C4-2B (cell line): ENCODE measurements at regions not wholly inside any gene's neighbourhood (a gene's known extent, or its start where the extent isn't known, plus 50 kb on each side); places are given as distances from the start of the nearest gene placed in this dataset.
"Not testable (repeated sequence)": the region's sequence is repeated elsewhere in the genome, so short reads cannot be mapped to it uniquely, and the experiment has no call there.

Experiments
- H3K27ac ChIP-seq: fragments of 450-650 bp; 2 replicates; pipeline ENCODE4 v1.5.1; 2017
- ZFX ChIP-seq: fragments of 450-650 bp; IDR thresholded peaks from 2 replicates; pipeline ENCODE4 v1.6.1; 2017
- TF ChIP-seq, protein P1 (sequence below): fragments of 450-650 bp; conservative IDR thresholded peaks from 2 replicates; pipeline ENCODE4 v1.5.1; 2017; ENCODE audit warnings: mild to moderate bottlenecking

DNA sequence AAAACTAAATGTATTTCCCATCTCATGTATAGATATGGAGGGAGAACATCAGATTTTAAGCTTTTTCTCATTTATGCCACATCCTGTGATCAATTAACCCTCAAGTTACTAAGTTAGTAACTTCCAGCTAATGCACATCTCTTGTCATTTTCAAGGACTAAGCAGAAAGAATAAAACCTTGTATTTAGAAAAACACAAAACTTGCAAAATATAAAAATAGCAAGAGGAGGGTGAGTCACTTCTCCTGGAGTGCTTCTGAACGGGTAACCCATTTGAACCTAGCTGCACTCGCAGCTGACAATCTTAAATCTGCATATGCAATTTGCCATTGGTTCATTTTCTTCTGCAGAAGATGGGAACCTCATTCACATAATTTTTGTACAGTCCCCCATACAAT, 500.5 kb downstream of the SETD4 start:
- TF ChIP-seq ZFX = no peak
- TF ChIP-seq, protein P1, sequence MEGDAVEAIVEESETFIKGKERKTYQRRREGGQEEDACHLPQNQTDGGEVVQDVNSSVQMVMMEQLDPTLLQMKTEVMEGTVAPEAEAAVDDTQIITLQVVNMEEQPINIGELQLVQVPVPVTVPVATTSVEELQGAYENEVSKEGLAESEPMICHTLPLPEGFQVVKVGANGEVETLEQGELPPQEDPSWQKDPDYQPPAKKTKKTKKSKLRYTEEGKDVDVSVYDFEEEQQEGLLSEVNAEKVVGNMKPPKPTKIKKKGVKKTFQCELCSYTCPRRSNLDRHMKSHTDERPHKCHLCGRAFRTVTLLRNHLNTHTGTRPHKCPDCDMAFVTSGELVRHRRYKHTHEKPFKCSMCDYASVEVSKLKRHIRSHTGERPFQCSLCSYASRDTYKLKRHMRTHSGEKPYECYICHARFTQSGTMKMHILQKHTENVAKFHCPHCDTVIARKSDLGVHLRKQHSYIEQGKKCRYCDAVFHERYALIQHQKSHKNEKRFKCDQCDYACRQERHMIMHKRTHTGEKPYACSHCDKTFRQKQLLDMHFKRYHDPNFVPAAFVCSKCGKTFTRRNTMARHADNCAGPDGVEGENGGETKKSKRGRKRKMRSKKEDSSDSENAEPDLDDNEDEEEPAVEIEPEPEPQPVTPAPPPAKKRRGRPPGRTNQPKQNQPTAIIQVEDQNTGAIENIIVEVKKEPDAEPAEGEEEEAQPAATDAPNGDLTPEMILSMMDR = no peak
- no peak overlapping the region for H3K27ac ChIP-seq

- TF ChIP-seq, protein P1 = no peak
- no peak for TF ChIP-seq ZFX
Measured at GRCh38 chr21:35559128-35559828, 501.0 kb downstream of the SETD4 start.

DNA sequence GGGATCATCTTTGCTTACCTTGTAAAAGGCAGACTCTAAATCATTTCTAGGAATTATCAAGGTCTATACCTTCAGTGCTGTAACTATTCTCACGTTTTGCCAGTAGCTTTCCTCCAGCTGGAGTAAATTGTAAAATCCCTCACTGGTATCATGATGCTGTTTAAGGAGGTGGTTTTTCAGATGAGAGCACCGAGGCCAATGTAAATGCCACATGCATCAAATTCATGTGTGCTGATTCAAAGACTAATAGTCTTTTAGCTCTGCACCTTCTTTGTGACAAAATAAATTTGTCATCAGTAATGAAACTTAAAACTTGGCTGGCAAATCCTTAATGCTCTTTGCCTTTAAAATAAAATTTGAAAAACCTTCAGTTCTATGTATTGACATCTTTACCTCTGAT, 503.8 kb downstream of the SETD4 start:
- TF ChIP-seq ZFX = no peak
- TF ChIP-seq, protein P1 = no peak

More at GRCh38 chr21:35559128-35559828, 501.0 kb downstream of the SETD4 start:
- H3K27ac ChIP-seq = no peak overlapping the region

DNA sequence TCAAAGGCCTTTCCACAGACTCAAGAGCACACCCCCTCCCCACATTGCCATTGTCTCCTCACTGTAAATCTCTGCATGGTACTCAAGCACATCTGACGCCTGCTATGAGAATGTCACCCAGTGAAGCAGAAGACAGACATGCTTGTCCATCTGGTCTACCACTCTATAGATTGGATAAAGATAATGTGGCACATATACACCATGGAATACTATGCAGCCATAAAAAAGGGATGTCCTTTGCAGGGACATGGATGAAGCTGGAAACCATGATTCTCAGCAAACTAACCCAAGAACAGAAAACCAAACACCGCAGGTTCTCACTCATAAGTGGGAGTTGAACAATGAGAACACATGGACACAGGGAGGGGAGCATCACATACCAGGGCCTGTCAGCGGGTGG, 503.4 kb upstream of the RUNX1 start:
- H3K27ac ChIP-seq = not testable (repeated sequence)

More for the DNA sequence above, 503.8 kb downstream of the SETD4 start:
- H3K27ac ChIP-seq = no peak overlapping the region

- no peak overlapping the region for H3K27ac ChIP-seq
- TF ChIP-seq, protein P1 = no peak
- no peak for TF ChIP-seq ZFX
Measured at GRCh38 chr21:35548904-35549615, 500.0 kb upstream of the RUNX1 start.

GRCh38 chr21:35547946-35548774, 499.1 kb upstream of the RUNX1 start:
- TF ChIP-seq, protein P1 = no peak
- TF ChIP-seq ZFX = no peak
- no peak overlapping the region for H3K27ac ChIP-seq

DNA sequence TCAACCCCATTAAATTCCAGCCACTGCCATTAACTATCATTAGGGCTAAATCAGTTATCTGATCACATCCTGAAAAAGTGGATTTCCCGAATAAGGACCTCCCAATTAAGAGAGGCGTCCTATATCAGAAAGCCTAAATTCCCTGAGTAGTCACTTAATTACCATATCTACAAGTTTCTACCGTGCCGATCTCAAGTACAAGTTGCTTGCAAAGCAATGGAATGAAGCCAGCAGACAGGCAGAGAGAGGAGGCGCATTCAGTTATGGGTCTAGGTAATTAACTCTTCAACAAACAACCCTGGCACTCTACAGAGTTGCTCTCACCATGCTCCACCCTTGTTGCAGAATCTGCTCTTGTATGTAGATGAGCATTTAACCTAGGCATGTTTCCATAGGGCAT, 494.6 kb upstream of the RUNX1 start:
- no peak for TF ChIP-seq ZFX
- H3K27ac ChIP-seq = no peak overlapping the region

- TF ChIP-seq, protein P1 = no peak
- TF ChIP-seq ZFX = no peak
- no peak overlapping the region for H3K27ac ChIP-seq
Measured at GRCh38 chr21:35540950-35541638, 492.0 kb upstream of the RUNX1 start.
